NCI-H460 (cell line): ENCODE measurements at regions not wholly inside any gene's neighbourhood (a gene's known extent, or its start where the extent isn't known, plus 50 kb on each side); places are given as distances from the start of the nearest gene placed in this dataset.

Source experiments
- DNase-seq: peaks from one replicate; pipeline ENCODE4 v3.0.0-alpha.2; 2016; ENCODE audit warnings: low read depth; ENCODE audit errors: extremely low read depth

DNA sequence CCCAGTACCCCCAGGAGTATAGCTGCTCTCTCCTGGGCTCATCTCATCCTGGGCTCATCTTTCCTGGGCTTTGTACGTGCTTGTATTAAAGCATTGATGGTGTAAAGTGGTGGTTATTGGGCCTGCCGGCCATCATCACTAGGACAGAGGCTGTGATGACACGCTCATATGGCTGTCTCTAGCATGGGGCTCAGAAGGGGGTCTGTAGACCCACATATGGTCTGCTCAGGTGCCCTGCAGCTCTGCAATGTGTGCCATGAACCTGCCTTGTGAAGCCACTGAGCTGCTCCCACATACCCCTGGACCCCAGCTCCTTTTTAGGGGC is 143.4 kb downstream of the CDC5L start:
- no peak for DNase-seq

- no peak for DNase-seq
Observed at GRCh38 chr6:44531442-44532015, 144.0 kb downstream of the CDC5L start.

DNA sequence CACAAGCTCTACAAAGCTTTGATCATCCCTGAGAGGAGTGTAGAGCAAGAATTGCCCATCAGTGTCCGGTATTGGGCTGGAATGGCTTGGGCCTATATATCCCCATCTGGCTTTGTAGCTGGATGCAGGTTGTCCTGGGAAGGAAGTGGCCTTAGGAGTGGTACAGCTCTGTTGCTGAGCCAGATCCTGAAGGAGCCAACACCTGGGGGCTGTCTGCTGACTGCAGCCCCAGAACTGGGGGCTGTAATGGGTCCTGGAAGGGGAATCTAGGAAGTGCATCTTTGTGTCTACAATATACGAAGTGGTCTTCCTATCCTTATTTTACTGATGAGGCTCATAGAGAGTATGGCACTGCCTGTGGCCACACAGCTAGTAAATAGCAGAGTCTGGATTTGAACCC is 145.9 kb downstream of the CDC5L start:
- DNase-seq = no peak

DNA sequence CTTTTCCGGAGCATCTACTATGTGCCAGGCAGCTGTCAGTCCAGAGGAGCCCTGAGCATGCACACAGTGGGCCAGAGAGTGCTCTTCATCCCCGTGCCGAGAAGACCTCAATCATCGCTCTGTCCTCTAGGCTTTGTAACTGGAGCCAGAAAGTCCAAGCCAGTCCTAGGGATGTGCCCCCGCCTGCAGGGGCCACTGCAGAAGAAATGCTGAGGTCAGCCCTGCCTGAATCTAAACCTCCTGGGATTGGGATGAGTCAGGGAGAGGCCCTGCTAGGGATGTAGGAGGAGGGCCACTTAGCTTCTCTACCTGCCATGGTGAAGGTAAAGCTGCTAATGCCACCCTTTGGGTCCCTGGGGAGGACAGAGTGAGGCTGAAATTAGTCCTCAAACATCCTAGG is 146.8 kb downstream of the CDC5L start:
- no peak for DNase-seq

GRCh38 chr6:44535446-44535845 is 147.9 kb downstream of the CDC5L start:
- DNase-seq = no peak

DNA sequence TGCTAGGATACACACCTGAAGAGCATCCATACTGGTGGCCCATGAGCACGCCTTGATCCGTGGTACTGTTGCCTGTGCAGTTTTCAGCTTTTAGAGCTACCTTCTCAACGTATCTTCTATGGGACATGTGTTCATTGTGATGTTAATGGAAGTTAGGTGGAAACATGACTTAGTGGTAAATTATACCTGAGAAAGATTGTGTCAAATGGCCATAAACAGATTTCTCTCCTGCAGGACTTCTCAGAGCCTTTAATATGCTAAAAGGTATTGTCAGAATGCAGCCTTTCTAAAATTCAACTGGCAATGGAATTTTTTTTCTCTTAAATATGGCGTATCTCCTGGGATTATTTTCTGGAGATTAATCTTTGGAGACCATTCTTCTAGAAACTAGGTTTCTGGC is 148.5 kb downstream of the CDC5L start:
- DNase-seq = no peak

- DNase-seq = no peak
Observed at GRCh38 chr6:44537306-44538049, 150.0 kb downstream of the CDC5L start.

DNA sequence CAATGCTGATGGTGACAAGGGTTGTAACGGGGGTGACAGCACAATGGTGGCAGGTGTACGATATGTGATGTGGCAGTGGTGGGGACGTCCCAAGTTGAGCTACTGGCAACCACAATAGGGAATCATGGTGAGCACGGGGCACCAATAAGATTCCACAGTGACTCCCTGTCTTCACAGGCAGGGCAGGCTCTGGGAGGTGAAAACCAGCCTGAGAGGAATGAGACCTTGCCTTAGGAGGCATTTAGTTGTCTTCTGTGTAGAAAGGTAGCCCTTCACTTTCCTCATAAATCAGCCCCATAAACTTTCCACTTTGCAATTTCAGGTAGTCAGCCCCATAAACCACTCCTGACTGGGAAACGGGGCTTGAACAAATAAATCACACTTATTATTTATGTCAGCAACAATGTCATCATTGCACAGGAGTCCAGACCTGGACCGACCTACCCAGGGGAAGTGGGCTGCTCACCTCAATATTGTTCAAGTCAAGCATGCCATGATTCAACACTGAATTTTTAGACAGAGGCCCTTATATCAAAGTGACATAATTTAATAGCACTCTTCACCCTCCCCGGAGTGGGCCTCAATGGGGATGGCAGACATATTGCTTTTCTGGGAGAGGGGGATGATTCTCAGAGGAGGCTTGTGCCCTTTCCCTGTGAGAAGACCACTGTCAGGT is 150.8 kb downstream of the CDC5L start:
- DNase-seq = no peak

- no peak for DNase-seq
Observed at GRCh38 chr6:44538807-44539201, 151.3 kb downstream of the CDC5L start.

DNA sequence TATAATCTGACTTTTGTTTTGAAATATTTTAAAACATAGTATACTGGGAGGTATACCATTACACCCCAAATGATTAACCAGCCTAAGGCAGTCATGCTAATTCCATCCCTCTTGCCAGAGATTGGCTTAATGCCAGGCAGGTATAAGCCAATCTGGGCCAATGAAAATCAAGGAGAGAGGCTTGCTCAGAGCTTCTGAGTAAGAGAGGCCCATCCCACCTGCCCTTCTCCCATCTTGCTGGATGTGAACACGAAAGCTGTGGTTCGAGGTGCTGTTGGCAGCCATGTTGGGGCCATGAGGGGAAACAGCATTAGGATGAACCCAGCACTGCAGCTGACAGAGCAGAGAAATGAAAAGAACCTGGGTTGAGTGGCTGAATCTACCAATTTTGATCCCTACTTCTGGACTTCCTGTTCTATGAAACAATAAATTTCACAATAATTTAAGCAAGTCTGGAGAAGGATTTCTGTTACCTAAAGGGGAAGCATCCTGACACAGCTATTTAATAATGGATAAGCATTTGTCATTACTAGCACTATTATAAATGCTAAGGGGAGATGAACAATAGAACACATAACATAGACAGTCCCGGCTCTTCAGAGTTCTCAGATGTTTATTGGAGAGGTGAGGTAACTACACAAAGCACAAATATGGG is 152.3 kb downstream of the CDC5L start:
- no peak for DNase-seq

GRCh38 chr6:44540881-44541280 is 153.4 kb downstream of the CDC5L start:
- no peak for DNase-seq

- DNase-seq = no peak
Observed at GRCh38 chr6:44542401-44543116, 155.1 kb downstream of the CDC5L start.

- no peak for DNase-seq
Observed at GRCh38 chr6:44543664-44544063, 156.2 kb downstream of the CDC5L start.

GRCh38 chr6:44545224-44545623 is 157.7 kb downstream of the CDC5L start:
- DNase-seq = no peak

DNA sequence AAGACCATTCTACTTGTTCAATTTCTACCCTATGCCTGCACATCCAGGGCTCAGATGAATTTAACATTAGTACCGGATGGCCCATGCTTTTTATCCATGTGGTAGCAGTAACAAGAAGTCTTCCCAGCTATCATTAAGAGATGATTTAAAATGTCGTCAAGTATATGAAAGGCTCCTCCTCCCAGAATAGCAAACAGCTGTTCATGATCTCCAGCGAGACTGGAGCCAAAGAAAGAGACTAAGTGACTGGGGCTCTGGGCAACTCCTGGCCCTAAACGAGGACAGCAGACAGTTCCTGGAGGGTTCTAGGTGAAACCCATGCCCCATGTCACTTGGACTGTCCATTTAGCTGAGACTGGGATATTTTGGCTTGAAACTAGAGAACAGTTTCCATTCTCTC is 160.8 kb downstream of the CDC5L start:
- no peak for DNase-seq

- DNase-seq = no peak
Observed at GRCh38 chr6:44549516-44549915, 162.0 kb downstream of the CDC5L start.

GRCh38 chr6:44554194-44554593 is 166.7 kb downstream of the CDC5L start:
- no peak for DNase-seq

- DNase-seq = no peak
Observed at GRCh38 chr6:44554861-44555260, 167.4 kb downstream of the CDC5L start.

DNA sequence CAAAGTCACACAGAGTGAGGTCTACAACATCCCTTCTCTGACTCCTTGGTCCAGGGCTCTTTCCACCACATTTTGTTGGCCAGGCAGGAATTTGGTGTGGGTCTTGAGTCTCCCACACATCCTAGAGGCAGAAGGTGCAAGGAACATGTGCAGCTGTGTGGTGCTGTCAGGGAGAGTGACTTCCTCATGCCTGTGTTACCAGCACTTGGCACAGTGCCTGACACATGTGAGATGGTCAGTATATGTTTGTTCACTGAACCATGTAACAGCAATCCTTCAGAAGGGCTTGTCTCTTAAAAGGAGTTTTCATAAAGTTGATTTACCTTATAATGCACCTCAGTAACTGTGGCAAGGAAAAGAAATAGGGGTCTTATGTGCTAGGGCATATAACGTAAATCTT is 168.5 kb downstream of the CDC5L start:
- DNase-seq = no peak

DNA sequence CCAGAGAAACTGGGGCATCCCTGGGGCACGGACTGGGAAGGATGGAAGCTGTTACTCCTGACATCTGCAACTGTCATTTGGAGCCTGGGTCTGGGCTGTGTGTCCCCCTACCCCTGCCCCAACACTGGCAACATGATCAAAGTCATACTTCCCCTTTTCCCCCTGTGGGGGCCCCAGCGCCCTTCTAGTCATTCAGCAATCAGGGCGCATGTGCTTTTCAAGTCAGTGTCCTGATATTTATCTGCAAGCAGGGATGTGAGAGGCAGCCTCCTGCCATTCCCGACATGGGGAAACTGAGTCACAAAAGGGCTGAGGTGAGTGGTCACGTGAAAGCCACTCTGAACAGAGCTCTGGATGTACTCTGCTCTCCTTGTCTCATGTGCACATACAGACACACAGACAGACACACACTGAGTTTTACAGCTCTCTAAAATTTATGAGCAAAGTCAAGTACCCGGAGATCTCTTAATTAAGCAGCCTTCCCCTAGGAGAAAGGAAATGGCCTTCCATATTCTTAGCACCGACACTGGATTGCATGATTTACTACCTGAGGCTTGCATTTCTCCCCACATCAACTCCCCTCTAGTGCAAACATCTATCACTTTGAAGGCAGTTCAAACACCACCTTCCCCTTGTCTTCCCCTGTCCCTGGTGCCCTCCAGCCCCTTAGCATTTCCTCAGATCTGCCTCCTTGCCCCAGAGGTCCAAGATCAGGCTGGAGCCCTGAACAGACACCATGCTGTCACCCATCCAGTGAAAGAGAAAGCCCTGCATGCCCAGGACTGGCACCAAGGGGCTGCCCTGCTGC is 170.7 kb downstream of the CDC5L start:
- no peak for DNase-seq
